ENCODE measurements at regions not wholly inside any gene's neighbourhood (a gene's known extent, or its start where the extent isn't known, plus 50 kb on each side); places are given as distances from the start of the nearest gene placed in this dataset.

- intact Hi-C loops (cut with DNase I; ENCODE audit: low total_unique reads) = no loop called here
- Histone ChIP-seq H3K36me3 (no peaks in the 10 kb centered on the region), H3K9me3 (no peaks in the 10 kb centered on the region), H3K4me1 (no peaks in the 10 kb centered on the region), H3K27ac (no peak overlapping the region), H3K4me3 (no peak overlapping the region), H3K27me3 (no peaks in the 10 kb centered on the region)
- no peak for TF ChIP-seq POLR2A (IDR thresholded peaks at IDR 0.05)
- no peak for TF ChIP-seq POLR2AphosphoS5 (IDR thresholded peaks at IDR 0.05)
- TF ChIP-seq CTCF (IDR thresholded peaks at IDR 0.05) = no peak
- DNase-seq (ENCODE audit: low spot score in 2 of 2) = no peak
These were observed 415.7 kb upstream of the FIGN start for GRCh38 chr2:164151522-164151921.

GRCh38 chr2:164150604-164151003, 414.8 kb upstream of the FIGN start:
- TF ChIP-seq POLR2AphosphoS5 (IDR thresholded peaks at IDR 0.05) (no peak), CTCF (IDR thresholded peaks at IDR 0.05) (no peak), POLR2A (IDR thresholded peaks at IDR 0.05) (no peak)
- Histone ChIP-seq H3K27ac (no peak overlapping the region), H3K4me3 (no peak overlapping the region), H3K9me3 (no peaks in the 10 kb centered on the region), H3K27me3 (no peaks in the 10 kb centered on the region), H3K36me3 (no peaks in the 10 kb centered on the region), H3K4me1 (no peaks in the 10 kb centered on the region)
- intact Hi-C loops (cut with DNase I; ENCODE audit: low total_unique reads) = no loop called here
- DNase-seq (ENCODE audit: low spot score in 2 of 2) = no peak

DNA sequence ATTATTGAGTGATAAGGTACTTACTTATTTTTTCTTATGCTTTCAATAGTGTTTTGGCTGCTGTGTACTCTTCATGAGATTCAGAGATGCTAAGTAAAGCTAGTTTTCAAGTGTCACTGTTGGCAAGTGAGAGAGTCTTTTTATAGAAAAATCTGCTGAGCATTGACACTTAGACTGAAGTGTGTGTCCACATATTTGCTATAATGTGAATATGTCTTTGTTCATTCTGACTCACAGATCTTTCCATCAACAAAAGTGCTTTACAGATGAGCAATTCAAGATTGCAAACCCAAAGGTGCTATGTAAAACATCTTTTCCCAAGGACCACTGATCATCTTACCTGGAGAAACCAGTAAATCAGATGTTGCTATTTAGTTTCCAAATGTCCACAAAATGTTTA, 410.6 kb upstream of the FIGN start:
- no peaks in the 10 kb centered on the region for H3K27me3 ChIP-seq
- no peaks in the 10 kb centered on the region for H3K4me1 ChIP-seq
- H3K9me3 ChIP-seq = no peaks in the 10 kb centered on the region
- DNase-seq (ENCODE audit: low spot score in 2 of 2) = no peak
- TF ChIP-seq CTCF (IDR thresholded peaks at IDR 0.05) (no peak), POLR2A (IDR thresholded peaks at IDR 0.05) (no peak), POLR2AphosphoS5 (IDR thresholded peaks at IDR 0.05) (no peak)
- H3K4me3 ChIP-seq = no peak overlapping the region
- intact Hi-C loops (cut with DNase I; ENCODE audit: low total_unique reads) = loop anchor here (10.0 kb wide), 1 partner anchor 1858 kb away; no protein-coding TSS in a partner anchor
- no peaks in the 10 kb centered on the region for H3K36me3 ChIP-seq
- no peak overlapping the region for H3K27ac ChIP-seq

- no peak for DNase-seq (ENCODE audit: low spot score in 2 of 2)
- TF ChIP-seq POLR2AphosphoS5 (IDR thresholded peaks at IDR 0.05) (no peak), POLR2A (IDR thresholded peaks at IDR 0.05) (no peak), CTCF (IDR thresholded peaks at IDR 0.05) (no peak)
- no peak overlapping the region for H3K4me3 ChIP-seq
- no peaks in the 10 kb centered on the region for H3K4me1 ChIP-seq
- no peaks in the 10 kb centered on the region for H3K27me3 ChIP-seq
- intact Hi-C loops (cut with DNase I; ENCODE audit: low total_unique reads) = loop anchor here (10.0 kb wide), 1 partner anchor 1859 kb away; no protein-coding TSS in a partner anchor
- no peaks in the 10 kb centered on the region for H3K9me3 ChIP-seq
- H3K36me3 ChIP-seq = no peaks in the 10 kb centered on the region
- H3K27ac ChIP-seq = no peak overlapping the region
These were observed 409.5 kb upstream of the FIGN start for GRCh38 chr2:164145093-164145987.

DNA sequence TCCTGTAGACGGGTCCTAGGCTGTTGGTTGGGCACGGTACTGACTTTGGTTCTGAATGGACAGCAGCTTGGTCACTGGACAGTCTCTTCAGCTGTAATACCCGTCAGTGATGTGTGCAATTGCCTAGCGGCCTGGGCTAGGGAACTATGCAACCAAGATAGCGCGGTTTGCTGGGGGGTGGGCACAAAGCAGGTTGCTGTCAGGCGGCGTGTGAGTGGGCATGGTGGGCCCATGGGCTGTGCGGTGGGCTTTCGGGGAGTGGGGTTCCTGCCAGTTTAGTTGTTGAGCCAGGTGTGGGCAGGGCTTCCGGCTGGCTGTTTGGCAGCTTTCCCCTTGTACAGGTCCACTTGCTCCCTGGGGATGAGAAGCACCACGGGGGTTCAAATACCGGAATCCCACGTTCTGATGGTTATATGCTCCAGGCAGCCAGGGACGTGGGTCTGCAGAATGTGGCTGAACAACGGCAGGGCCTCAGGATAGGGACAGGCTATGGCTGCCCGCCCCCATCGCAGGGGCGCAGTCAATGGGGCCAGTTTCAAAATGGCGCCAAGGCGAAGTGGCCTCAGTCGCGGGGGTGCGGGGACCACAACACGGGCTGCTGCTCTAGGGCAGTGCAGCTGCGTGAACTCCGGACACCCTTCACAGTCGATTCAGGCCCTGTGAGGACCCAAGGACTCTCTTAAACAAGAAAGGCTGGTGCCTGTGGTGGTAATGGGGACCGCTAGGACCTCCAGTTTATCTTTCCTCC, 407.5 kb upstream of the FIGN start:
- Histone ChIP-seq H3K4me3 (no peak overlapping the region), H3K27ac (no peak overlapping the region), H3K9me3 (no peaks in the 10 kb centered on the region), H3K4me1 (no peaks in the 10 kb centered on the region), H3K27me3 (no peaks in the 10 kb centered on the region), H3K36me3 (no peaks in the 10 kb centered on the region)
- DNase-seq (ENCODE audit: low spot score in 2 of 2) = no peak
- intact Hi-C loops (cut with DNase I; ENCODE audit: low total_unique reads) = loop anchor here (10.0 kb wide), 1 partner anchor 1861 kb away; no protein-coding TSS in a partner anchor
- TF ChIP-seq POLR2A (IDR thresholded peaks at IDR 0.05) (no peak), CTCF (IDR thresholded peaks at IDR 0.05) (no peak), POLR2AphosphoS5 (IDR thresholded peaks at IDR 0.05) (no peak)
